GM12878 (cell line): ENCODE measurements at regions not wholly inside any gene's neighbourhood (a gene's known extent, or its start where the extent isn't known, plus 50 kb on each side); places are given as distances from the start of the nearest gene placed in this dataset.

ENCODE experiments used
- ATAC-seq: fragments of 200-7000 bp; cut with Tn5 transposase; 3 replicates; pipeline ENCODE4 v1.9.1; 2020; ENCODE audit warnings: mild to moderate bottlenecking, moderate library complexity
- BruUV-seq: library from RNA; stranded (reverse); fragments of 400-500 nt; replicated peaks from 2 replicates; lab custom pipeline; 2021; lab: Mats Ljungman, UMichigan
- CTCF ChIA-PET: fragments of 300-600 bp; sonication (Branson Sonifier 250); formaldehyde crosslinking; extraction: SDS; loops from one replicate; lab custom pipeline; 2021; ENCODE audit warnings: inconsistent platforms; lab: Yijun Ruan, JAX
- POLR2A ChIA-PET: fragments of 350-600 bp; formaldehyde crosslinking; extraction: SDS; loops from one replicate; lab custom pipeline; 2021; ENCODE audit warnings: inconsistent platforms; lab: Charles Lee
- RAD21 ChIA-PET: fragments of 300-600 bp; sonication (Branson Sonifier 250); formaldehyde crosslinking; loops from one replicate; lab custom pipeline; 2023; ENCODE audit warnings: antibody characterized with exemption; ENCODE audit not compliant: unreplicated experiment; lab: Charles Lee
- SMC1A ChIA-PET: fragments of 300-600 bp; sonication (Branson Sonifier 250); formaldehyde crosslinking; loops from one replicate; lab custom pipeline; 2023; ENCODE audit not compliant: unreplicated experiment, uncharacterized antibody; lab: Charles Lee
- DNase-seq: peaks from one replicate; pipeline ENCODE4 v3.0.0-alpha.2; 2011; ENCODE audit warnings: low read depth, low spot score
- FAIRE-seq: peaks from 3 replicates; lab custom pipeline; 2011; peaks lifted over from hg19 to GRCh38; lab: Jason Lieb, UNC
- H2AFZ ChIP-seq: 2 replicates; pipeline ENCODE4 v1.6.0; 2011; ENCODE audit warnings: low read depth, low read length, control low read depth; ENCODE audit not compliant: control insufficient read depth
- H3K27ac ChIP-seq: 2 replicates; pipeline ENCODE4 v1.5.1; 2011; ENCODE audit warnings: control low read depth; ENCODE audit not compliant: control insufficient read depth, insufficient read depth
- H3K27me3 ChIP-seq, 2 experiments: replicated peaks in 1 of 2; 2 replicates each; pipeline versions ENCODE4 v1.6.0 to v1.6.1; 2011; ENCODE audit warnings: low read length in 1 of 2; ENCODE audit not compliant: control insufficient read depth in 2 of 2, insufficient read depth in 2 of 2
- H3K36me3 ChIP-seq, 2 experiments: 2 replicates each; pipeline ENCODE4 v1.5.1; 2011; ENCODE audit warnings: low read length in 1 of 2; ENCODE audit not compliant: control insufficient read depth in 2 of 2, insufficient read depth in 2 of 2
- H3K4me1 ChIP-seq: 2 replicates; pipeline ENCODE4 v1.6.1; 2011; ENCODE audit warnings: mild to moderate bottlenecking, low read length, moderate library complexity, mixed read lengths; ENCODE audit not compliant: control insufficient read depth, insufficient read depth
- H3K4me2 ChIP-seq: 2 replicates; pipeline ENCODE4 v1.6.0; 2011; ENCODE audit warnings: control low read depth; ENCODE audit not compliant: control insufficient read depth, insufficient read depth
- H3K4me3 ChIP-seq: fragments of 200-600 bp; sonication (generic); 2 replicates; pipeline ENCODE4 v1.5.1; 2016
- H3K79me2 ChIP-seq: 2 replicates; pipeline ENCODE4 v1.6.0; 2011; ENCODE audit warnings: low read length; ENCODE audit not compliant: control insufficient read depth, insufficient read depth
- H3K9ac ChIP-seq: 2 replicates; pipeline ENCODE4 v1.8.0; 2011; ENCODE audit warnings: low read length, control low read depth, mixed read lengths; ENCODE audit not compliant: control insufficient read depth, insufficient read depth
- H3K9me3 ChIP-seq: replicated peaks from 3 replicates; pipeline ENCODE4 v1.5.1; 2011; ENCODE audit warnings: mild to moderate bottlenecking, low read length; ENCODE audit not compliant: control insufficient read depth, insufficient read depth
- H4K20me1 ChIP-seq: 2 replicates; pipeline ENCODE4 v1.6.0; 2011; ENCODE audit not compliant: control insufficient read depth, insufficient read depth
- ATF2 ChIP-seq: IDR thresholded peaks from 2 replicates; pipeline ENCODE4 v1.6.1; 2012; ENCODE audit warnings: low read length, inconsistent platforms
- E2F8 ChIP-seq: fragments of 450-650 bp; IDR thresholded peaks from 2 replicates; pipeline ENCODE4 v1.6.1; 2018; ENCODE audit warnings: mild to moderate bottlenecking, low read depth, moderate library complexity; ENCODE audit not compliant: partially characterized antibody
- GABPA ChIP-seq: IDR thresholded peaks from 2 replicates; pipeline ENCODE4 v1.6.1; 2014; ENCODE audit warnings: antibody characterized with exemption, low read depth, mild to moderate bottlenecking, inconsistent platforms
- HDGF ChIP-seq: fragments of 450-650 bp; IDR thresholded peaks from 2 replicates; pipeline ENCODE4 v1.6.1; 2016; ENCODE audit warnings: antibody characterized with exemption
- IKZF2 ChIP-seq, 2 experiments: fragments of 450-650 bp; IDR thresholded peaks; 2 replicates each; pipeline ENCODE4 v1.6.1; 2017; ENCODE audit warnings: mild to moderate bottlenecking in 2 of 2, moderate library complexity in 2 of 2
- JUNB ChIP-seq: IDR thresholded peaks from 2 replicates; pipeline ENCODE4 v1.6.1; 2016; ENCODE audit warnings: antibody characterized with exemption, mild to moderate bottlenecking
- KAT2A ChIP-seq: conservative IDR thresholded peaks from 2 replicates; pipeline ENCODE4 v1.6.1; 2011; ENCODE audit warnings: low read depth, low read length; ENCODE audit not compliant: control insufficient read depth
- MEF2B ChIP-seq: fragments of 450-650 bp; IDR thresholded peaks from 2 replicates; pipeline ENCODE4 v1.6.1; 2018; ENCODE audit warnings: mild to moderate bottlenecking, moderate library complexity; ENCODE audit not compliant: partially characterized antibody, poor library complexity, severe bottlenecking
- NFYB ChIP-seq: IDR thresholded peaks from 2 replicates; pipeline ENCODE4 v1.6.1; 2011; ENCODE audit warnings: low read depth, mild to moderate bottlenecking, low read length, improper control_type of control experiment, moderate library complexity; ENCODE audit not compliant: insufficient read depth
- RELB ChIP-seq: fragments of 450-650 bp; IDR thresholded peaks from 2 replicates; pipeline ENCODE4 v1.6.1; 2017; ENCODE audit warnings: low read depth, mild to moderate bottlenecking, moderate library complexity
- WGBS: methylation state at CpG from one replicate; pipeline ENCODE4 v1.1.6; 2016; ENCODE audit warnings: low lambda C conversion rate; ENCODE audit not compliant: insufficient replicate concordance, insufficient coverage; ENCODE audit errors: missing lambda C conversion rate; 5-methylcytosine and 5-hydroxymethylcytosine counted together
- in situ Hi-C: fragments of 300-500 bp; cut with MboI; formaldehyde crosslinking; loops from 9 replicates; pipeline ENCODE4 v1.14.3; 2018; ENCODE audit warnings: mixed read lengths
- intact Hi-C: fragments of 100-400 bp; cut with micrococcal nuclease; formaldehyde crosslinking; loops from one replicate; pipeline ENCODE4 v1.14.2; 2022; ENCODE audit not compliant: unreplicated experiment

GRCh38 chr9:120267929-120268328, 312.0 kb downstream of the CDK5RAP2 start:
- Histone ChIP-seq H3K4me1 (no peaks in the 10 kb centered on the region), H3K9ac (no peak overlapping the region), H3K79me2 (no peaks in the 10 kb centered on the region), H3K9me3 (no peaks in the 10 kb centered on the region), H4K20me1 (no peaks in the 10 kb centered on the region), H3K4me3 (no peak overlapping the region), H3K27ac (no peak overlapping the region), H3K4me2 (no peak overlapping the region), H3K36me3 (no peaks in the 10 kb centered on the region), H2AFZ (no peak overlapping the region), H3K27me3 (no peaks in the 10 kb centered on the region; a peak in 1 of 4 replicates)
- TF ChIP-seq E2F8: no peak
- no peak for TF ChIP-seq GABPA
- no peak for TF ChIP-seq MEF2B
- TF ChIP-seq RELB: no peak
- TF ChIP-seq KAT2A: no peak
- TF ChIP-seq IKZF2 (IDR thresholded peaks at IDR 0.05): no peak
- no peak for TF ChIP-seq HDGF
- TF ChIP-seq JUNB: no peak
- TF ChIP-seq NFYB: no peak
- TF ChIP-seq ATF2: no peak
- intact Hi-C loops (no loop called here), in situ Hi-C loops (no loop called here)
- ChIA-PET POLR2A (no interaction called here), RAD21 (no interaction called here), CTCF (no interaction called here), SMC1A (no interaction called here)
- FAIRE-seq (no peak), ATAC-seq (no peak), DNase-seq (no peak)
- 25% methylated on average over 1 of the region's 1 CpG for WGBS
- no TSS peak for BruUV-seq
